Stomach smooth muscle (tissue), 2 donors: ENCODE measurements at regions not wholly inside any gene's neighbourhood (a gene's known extent, or its start where the extent isn't known, plus 50 kb on each side); places are given as distances from the start of the nearest gene placed in this dataset.

Experiments
- H3K27ac ChIP-seq: one replicate; pipeline ENCODE4 v1.7.0; 2013; ENCODE audit warnings: mild to moderate bottlenecking, low read length, inconsistent platforms
- H3K27me3 ChIP-seq, 2 donors: one replicate each; pipeline ENCODE4 v1.7.0; 2013; ENCODE audit warnings: low read length in 2 of 2; ENCODE audit not compliant: insufficient read depth in 2 of 2, control insufficient read depth in 1 of 2
- H3K36me3 ChIP-seq, 2 donors: one replicate each; pipeline ENCODE4 v1.7.0; 2013; ENCODE audit warnings: low read length in 2 of 2; ENCODE audit not compliant: control insufficient read depth in 2 of 2, insufficient read depth in 2 of 2
- H3K4me1 ChIP-seq: one replicate; pipeline ENCODE4 v1.7.0; 2013; ENCODE audit warnings: low read length; ENCODE audit not compliant: control insufficient read depth, insufficient read depth
- H3K4me3 ChIP-seq, 2 donors: one replicate each; pipeline ENCODE4 v1.7.0; 2013; ENCODE audit warnings: low read length in 2 of 2
- H3K9ac ChIP-seq, 2 donors: one replicate each; pipeline ENCODE4 v1.7.0; 2013; ENCODE audit warnings: low read length in 2 of 2, mild to moderate bottlenecking in 1 of 2
- H3K9me3 ChIP-seq, 2 donors: one replicate each; pipeline ENCODE4 v1.7.0; 2013; ENCODE audit warnings: low read length in 2 of 2; ENCODE audit not compliant: control insufficient read depth in 2 of 2
- donor health status: healthy.
- donor health status: Pancreatic carcinoma.

DNA sequence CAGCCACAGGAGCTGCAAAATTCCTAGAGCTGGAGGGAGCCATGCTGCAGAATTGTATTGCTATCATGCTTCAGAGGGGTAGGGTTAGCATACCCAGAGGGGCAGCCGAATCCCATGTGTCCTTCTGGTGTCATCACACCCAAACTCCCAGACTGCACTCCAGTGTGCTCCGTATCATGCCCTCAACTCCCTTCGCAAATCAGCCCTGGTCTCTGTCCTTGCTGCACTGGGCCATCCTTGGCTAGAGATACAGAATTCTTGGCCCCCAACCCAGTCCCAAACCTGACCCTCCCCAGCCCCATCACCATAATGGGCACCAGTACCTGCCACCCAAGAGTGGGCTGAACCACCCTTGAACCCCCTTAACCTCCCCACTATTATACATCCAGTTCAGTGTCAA, 138.3 kb downstream of the ANKRD60 start:
- Histone ChIP-seq H3K4me1 (no peaks in the 10 kb centered on the region), H3K27me3 (peaks cover 0 to 2% of the 10 kb centered on the region in 2 donors), H3K9ac (no peak overlapping the region), H3K27ac (no peak overlapping the region), H3K4me3 (no peak overlapping the region), H3K36me3 (no peaks in the 10 kb centered on the region), H3K9me3 (no peaks in the 10 kb centered on the region)

DNA sequence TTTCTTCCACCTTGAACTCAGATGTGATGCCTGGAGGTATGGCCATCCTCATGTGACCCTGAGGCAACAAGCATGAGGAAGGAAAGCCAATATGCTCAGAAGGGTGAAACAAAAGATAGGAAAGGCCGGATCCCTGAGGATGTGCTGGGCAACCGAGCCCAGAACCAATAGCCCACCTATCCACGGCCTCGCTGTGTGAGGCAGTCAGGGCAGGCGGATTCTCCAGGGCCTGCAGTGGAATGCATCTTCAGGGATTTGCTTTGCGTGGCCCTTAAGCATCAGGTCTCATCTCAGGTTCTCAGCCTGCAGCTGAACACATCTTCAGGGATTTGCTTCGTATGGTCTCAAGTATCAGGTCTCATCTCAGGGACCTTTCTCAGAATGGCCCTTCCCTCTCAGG, 139.8 kb downstream of the ANKRD60 start:
- no peak overlapping the region for H3K27ac ChIP-seq
- no peaks in the 10 kb centered on the region for H3K36me3 ChIP-seq
- no peaks in the 10 kb centered on the region for H3K4me1 ChIP-seq
- H3K9me3 ChIP-seq, result no peaks in the 10 kb centered on the region
- no peak overlapping the region for H3K4me3 ChIP-seq
- no peak overlapping the region for H3K9ac ChIP-seq
- H3K27me3 ChIP-seq, result peaks cover 0 to 2% of the 10 kb centered on the region in 2 donors

DNA sequence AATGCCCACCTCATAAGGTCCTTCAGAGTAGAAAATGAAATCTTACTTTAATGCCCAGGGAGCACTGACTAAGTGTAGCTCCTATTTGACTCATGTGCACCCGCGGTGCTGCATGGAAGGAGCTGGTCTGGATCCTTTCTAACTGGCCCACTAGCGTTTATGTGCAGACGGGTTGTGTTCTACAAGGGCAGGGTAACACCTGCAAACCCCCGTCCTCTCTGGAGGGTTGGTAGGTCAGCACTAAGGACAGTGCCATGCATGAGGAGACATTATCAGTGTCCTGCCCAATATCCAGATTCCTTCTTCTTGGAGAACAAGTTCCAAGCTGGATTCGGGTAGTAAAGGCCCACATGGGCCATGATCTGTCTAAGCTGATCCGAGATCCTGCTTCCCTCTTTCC, 140.3 kb downstream of the ANKRD60 start:
- Histone ChIP-seq H3K9ac (no peak overlapping the region), H3K4me3 (no peak overlapping the region), H3K27ac (no peak overlapping the region), H3K36me3 (no peaks in the 10 kb centered on the region), H3K4me1 (no peaks in the 10 kb centered on the region), H3K9me3 (no peaks in the 10 kb centered on the region), H3K27me3 (peaks cover 0 to 2% of the 10 kb centered on the region in 2 donors)

DNA sequence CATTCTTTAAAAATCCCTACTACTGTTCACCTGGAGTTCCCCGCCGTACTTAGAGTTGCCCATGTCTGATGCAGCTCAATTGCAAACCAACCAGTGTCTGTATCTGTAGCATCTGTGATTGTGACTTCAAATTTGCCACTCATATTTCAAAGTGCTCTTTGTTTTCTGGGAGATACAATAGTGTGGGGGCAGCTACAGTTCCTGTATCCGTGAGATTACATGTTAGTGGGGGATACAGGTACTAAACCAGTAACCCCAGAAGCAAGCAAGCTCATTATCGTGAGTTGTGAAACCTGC, 140.9 kb downstream of the ANKRD60 start:
- H3K9ac ChIP-seq, result no peak overlapping the region
- no peak overlapping the region for H3K4me3 ChIP-seq
- H3K4me1 ChIP-seq, result no peaks in the 10 kb centered on the region
- H3K27me3 ChIP-seq, result peaks cover 0 to 2% of the 10 kb centered on the region in 2 donors
- H3K27ac ChIP-seq, result no peak overlapping the region
- no peaks in the 10 kb centered on the region for H3K36me3 ChIP-seq
- no peaks in the 10 kb centered on the region for H3K9me3 ChIP-seq

DNA sequence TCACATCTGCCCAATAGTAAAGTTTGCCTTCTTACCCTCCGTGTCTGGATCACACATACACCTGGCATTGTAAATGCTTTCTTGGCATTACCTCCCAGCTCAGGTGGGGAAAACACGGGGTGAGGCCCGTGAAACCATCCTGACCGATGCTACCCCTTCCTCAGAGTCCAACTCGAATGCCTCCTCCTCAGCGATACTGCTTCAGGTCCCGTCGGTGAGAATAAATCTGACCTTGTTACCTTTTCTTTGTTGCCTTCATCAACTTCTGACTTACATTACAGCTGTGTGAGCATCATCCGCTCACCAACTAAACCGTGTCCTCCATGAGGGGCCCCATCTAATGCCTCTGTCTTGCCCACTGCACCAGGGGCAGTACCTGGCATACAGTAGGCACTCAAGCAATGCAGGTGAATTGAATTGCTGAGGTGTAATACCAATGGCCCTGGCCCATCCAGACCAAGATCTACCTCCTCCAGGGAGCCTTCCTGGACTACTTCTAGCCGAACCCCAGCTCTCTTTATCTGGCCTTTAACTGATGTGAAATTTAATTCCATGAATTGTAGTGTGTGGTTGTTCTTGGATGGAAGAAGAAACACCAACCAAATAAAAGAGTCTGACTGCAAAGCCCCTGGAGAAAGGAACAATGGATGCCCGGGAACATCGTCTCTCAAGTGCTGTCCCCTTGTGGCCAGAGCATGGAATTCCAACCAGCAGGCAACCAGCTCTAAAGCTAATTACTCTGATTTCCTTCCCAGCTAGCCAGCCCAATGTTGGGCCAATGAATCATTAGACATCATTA, 141.5 kb downstream of the ANKRD60 start:
- no peaks in the 10 kb centered on the region for H3K4me1 ChIP-seq
- H3K27me3 ChIP-seq, result peaks cover 0 to 2% of the 10 kb centered on the region in 2 donors
- no peak overlapping the region for H3K27ac ChIP-seq
- no peak overlapping the region for H3K9ac ChIP-seq
- no peak overlapping the region for H3K4me3 ChIP-seq
- H3K36me3 ChIP-seq, result no peaks in the 10 kb centered on the region
- no peaks in the 10 kb centered on the region for H3K9me3 ChIP-seq

DNA sequence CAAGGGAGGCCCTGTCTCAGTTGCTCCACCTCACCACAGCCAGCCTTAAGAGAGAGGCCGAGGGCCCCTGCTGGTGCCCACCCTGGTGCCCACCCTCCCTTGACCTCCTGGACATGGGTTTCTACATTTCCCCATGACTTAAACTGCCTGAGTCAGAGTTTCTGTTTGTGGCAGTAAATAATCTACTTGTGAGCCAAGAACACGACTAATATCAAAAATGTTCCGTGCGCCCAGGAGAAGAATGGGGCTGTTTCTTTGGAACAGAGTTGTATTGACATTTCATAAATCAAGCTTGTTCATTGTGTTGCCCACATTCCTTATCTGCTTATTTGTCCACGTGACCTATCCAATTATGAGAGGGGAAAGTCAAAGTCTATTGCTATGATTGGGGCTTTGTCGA, 143.5 kb downstream of the ANKRD60 start:
- peaks cover 0 to 2% of the 10 kb centered on the region in 2 donors for H3K27me3 ChIP-seq
- H3K36me3 ChIP-seq, result no peaks in the 10 kb centered on the region
- H3K27ac ChIP-seq, result no peak overlapping the region
- no peaks in the 10 kb centered on the region for H3K4me1 ChIP-seq
- H3K9me3 ChIP-seq, result no peaks in the 10 kb centered on the region
- no peak overlapping the region for H3K4me3 ChIP-seq
- H3K9ac ChIP-seq, result no peak overlapping the region

DNA sequence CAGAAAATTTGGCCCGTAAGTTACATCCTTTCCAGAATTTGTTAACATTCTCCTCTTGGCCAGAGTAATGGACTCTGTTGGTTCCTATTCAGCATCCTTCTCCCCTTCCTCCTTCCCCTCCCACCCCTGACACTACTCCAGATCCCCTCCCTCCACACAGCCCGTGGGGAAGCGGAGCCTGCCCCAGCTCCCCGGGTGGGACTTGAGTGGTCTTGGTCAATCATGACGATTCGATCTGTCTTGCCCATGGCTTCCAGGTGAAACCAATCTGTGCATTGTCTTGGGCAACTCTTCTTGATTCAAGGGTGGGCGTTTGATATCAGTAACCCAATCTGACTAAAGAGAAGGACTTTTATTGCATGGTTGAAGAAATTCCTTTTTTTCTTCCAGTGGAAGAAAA, 143.9 kb downstream of the ANKRD60 start:
- Histone ChIP-seq H3K9ac (no peak overlapping the region), H3K4me3 (no peak overlapping the region), H3K36me3 (no peaks in the 10 kb centered on the region), H3K4me1 (no peaks in the 10 kb centered on the region), H3K27me3 (peaks cover 0 to 2% of the 10 kb centered on the region in 2 donors), H3K9me3 (no peaks in the 10 kb centered on the region), H3K27ac (no peak overlapping the region)

DNA sequence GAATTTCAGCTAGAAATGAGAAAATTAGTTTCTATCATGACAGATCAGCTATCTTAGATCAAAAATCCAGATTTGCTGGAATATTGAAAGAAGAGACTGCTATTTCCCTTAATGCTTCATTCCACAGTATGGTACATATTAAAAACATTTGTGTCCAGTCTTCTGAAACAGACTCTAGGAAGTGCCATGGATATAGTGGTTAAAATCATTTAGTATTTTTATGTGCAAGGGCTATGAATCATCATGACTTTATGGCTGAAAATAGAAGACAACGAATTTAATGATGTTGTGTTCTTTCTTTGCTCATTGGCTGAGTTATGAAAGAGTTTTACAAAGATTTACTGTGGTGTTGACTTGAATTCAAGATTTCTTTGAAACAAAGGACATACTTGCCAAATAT, 146.6 kb downstream of the ANKRD60 start:
- no peaks in the 10 kb centered on the region for H3K4me1 ChIP-seq
- no peak overlapping the region for H3K27ac ChIP-seq
- H3K4me3 ChIP-seq, result no peak overlapping the region
- H3K27me3 ChIP-seq, result peaks cover 0 to 4% of the 10 kb centered on the region in 2 donors
- no peaks in the 10 kb centered on the region for H3K36me3 ChIP-seq
- no peaks in the 10 kb centered on the region for H3K9me3 ChIP-seq
- no peak overlapping the region for H3K9ac ChIP-seq

DNA sequence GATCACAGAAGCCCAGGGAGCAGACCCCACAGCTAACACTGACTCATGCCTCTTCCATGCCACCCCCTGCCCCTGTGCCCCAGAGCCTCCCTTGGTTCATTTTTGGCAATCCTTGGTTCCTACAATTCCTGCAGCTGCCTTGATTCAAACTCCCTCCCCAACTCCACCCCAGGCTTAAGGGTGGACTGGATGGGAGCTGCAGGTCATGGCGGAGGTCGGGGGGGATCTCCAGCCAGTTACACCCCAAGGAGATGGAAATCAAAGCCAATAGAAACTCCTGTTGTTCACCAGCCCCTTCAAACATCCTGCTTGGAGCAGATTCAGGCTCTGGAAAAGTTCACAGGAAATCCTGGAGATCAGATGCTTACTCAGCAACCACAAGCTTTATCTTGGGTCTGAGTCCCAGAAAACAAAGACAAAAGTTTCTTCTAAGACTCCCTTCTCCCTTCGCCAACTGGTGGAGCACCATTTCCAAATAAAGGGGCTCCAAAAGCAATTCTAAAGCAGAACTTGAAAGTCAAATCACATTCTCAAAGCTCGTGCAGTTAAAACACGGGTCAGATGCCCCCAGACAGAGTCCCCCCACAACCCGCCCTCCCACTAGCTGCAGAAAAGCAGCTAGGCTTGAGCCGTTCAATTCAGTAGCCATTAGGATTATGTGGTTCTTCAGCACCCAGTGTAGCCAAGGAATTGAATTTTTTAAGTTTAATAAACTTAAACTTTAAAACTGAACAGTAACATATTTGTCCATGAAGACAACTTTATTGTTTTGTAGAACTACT, 149.5 kb downstream of the ANKRD60 start:
- no peak overlapping the region for H3K27ac ChIP-seq
- no peaks in the 10 kb centered on the region for H3K36me3 ChIP-seq
- peaks cover 0 to 7% of the 10 kb centered on the region in 2 donors for H3K27me3 ChIP-seq
- peaks cover 2% of the 10 kb centered on the region for H3K4me1 ChIP-seq
- no peak overlapping the region for H3K4me3 ChIP-seq
- H3K9me3 ChIP-seq, result no peaks in the 10 kb centered on the region
- no peak overlapping the region for H3K9ac ChIP-seq

DNA sequence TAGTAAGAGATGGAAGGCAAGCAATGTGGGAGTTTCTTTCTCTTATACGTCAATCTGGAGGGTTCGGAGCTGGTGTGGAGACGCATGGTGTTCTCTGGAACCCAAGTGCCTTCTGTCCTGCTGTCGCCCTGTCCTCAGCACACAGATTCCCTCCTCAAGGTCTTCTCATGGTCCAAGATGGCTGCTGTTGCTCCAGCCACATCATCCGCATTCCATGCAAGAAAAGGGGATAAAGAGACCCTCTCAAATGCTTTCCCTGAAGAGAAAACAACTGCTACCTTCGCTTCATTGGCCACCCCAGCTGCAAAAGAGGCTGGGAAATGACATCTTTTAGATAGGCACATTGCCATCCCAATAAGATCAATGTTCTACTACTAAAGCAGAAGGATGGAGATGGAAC, 151.2 kb downstream of the ANKRD60 start:
- H3K9me3 ChIP-seq, result no peaks in the 10 kb centered on the region
- peaks cover 0 to 12% of the 10 kb centered on the region in 2 donors for H3K27me3 ChIP-seq
- no peaks in the 10 kb centered on the region for H3K36me3 ChIP-seq
- H3K4me1 ChIP-seq, result peaks cover 2% of the 10 kb centered on the region
- H3K4me3 ChIP-seq, result no peak overlapping the region
- H3K9ac ChIP-seq, result no peak overlapping the region
- no peak overlapping the region for H3K27ac ChIP-seq

DNA sequence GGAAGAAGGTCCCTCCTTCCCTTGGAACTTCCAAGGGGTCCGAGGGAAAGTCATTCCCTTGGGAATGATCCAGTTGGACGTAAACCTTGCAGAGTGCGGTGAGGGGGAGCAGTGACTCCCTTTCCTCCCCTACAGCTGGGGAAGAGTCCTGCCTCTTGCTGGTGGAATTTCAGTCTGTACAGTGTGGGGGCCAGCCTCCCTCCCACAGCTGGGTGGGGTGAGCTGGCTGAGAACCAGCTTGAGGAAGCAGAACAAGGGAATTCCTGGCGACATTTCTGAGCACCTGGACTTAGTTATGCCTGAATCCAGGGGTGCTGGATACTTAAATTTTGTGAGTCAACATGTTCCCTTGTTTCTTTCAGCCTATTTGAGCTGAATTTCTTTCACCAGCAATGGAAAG, 152.0 kb downstream of the ANKRD60 start:
- Histone ChIP-seq H3K4me3 (no peak overlapping the region), H3K9ac (no peak overlapping the region), H3K27me3 (peaks cover 0 to 12% of the 10 kb centered on the region in 2 donors), H3K27ac (no peak overlapping the region), H3K9me3 (no peaks in the 10 kb centered on the region), H3K4me1 (peaks cover 2% of the 10 kb centered on the region), H3K36me3 (no peaks in the 10 kb centered on the region)
